HG03460 (cell line): ENCODE measurements at regions not wholly inside any gene's neighbourhood (a gene's known extent, or its start where the extent isn't known, plus 50 kb on each side); places are given as distances from the start of the nearest gene placed in this dataset.
"Not testable (repeated sequence)": the region's sequence is repeated elsewhere in the genome, so short reads cannot be mapped to it uniquely, and the experiment has no call there.

Experiments used
- ATAC-seq: cut with Tn5 transposase; IDR thresholded peaks from one replicate; pipeline ENCODE4 v1.9.1; 2021; ENCODE audit not compliant: unreplicated experiment

DNA sequence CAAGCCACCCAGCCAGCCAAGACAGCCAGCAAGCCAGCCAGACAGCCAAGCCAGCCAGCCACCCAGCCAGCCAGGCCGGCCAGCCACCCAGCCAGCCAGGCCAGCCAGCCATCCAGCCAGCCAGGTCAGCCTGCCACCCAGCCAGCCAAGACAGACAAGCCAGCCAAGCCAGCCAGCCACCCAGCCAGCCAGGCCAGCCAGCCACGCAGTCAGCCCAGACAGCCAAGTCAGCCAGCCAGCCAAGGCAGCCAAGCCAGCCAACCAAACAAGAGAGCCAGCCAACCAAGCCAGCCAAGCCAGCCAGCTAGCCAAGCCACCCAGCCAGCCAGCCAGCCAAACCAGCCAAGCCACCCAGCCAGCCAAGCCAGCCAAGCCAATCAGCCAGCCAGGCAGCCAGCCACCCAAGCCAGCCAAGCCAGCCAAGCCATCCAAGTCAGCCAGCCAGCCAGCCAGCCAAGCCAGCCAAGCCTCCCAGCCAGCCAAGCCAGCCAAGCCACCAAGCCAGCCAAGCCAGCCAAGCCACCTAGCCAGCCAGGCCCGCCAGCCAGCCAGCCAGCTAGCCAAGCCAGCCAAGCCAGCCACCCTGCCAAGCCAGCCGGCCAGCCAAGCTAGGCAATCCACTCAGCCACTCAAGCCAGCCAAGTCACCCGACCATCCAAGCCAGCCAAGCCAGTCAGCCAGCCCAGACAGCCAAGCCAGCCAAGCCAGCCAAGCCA is 1599.9 kb downstream of the RPIA start:
- ATAC-seq = not testable (repeated sequence)

DNA sequence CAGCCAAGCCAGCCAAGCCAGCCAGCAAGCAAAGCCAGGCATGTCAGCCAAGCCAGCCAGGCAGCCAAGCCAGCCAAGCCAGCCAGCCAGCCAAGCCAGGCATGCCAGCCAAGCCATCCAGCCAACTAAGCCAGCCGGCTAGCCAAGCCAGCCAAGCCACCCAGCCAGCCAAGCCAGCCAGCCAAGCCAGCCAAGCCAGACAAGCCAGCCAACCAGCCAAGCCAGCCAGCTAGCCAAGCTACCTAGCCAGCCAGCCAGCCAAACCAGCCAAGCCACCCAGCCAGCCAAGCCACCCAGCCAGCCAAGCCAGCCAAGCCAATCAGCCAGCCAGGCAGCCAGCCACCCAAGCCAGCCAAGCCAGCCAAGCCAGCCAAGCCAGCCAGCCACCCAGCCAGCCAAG is 1600.5 kb downstream of the RPIA start:
- ATAC-seq = not testable (repeated sequence)

- ATAC-seq = not testable (repeated sequence)
Observed at GRCh38 chr2:90292451-90292850, 1601.0 kb downstream of the RPIA start.

GRCh38 chr2:90293224-90293623 is 1601.8 kb downstream of the RPIA start:
- not testable (repeated sequence) for ATAC-seq

- ATAC-seq = not testable (repeated sequence)
Observed at GRCh38 chr2:90293806-90294205, 1602.3 kb downstream of the RPIA start.

GRCh38 chr2:90295036-90295750 is 1603.7 kb downstream of the RPIA start:
- not testable (repeated sequence) for ATAC-seq

DNA sequence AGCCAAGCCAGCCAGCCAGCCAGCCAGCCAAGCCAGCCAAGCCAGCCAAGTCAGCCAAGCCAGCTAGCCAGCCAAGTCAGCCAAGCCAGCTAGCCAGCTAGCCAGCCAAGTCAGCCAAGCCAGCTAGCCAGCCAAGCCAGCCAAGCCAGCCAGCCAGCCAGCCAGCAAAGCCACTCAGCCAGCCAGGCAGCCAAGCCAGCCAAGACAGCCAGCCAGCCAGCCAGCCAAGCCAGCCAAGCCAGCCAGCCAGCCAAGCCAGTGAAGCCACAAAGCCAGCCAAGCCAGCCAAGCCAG is 1605.0 kb downstream of the RPIA start:
- ATAC-seq = not testable (repeated sequence)

GRCh38 chr2:90297701-90298100 is 1606.2 kb downstream of the RPIA start:
- ATAC-seq = not testable (repeated sequence)

DNA sequence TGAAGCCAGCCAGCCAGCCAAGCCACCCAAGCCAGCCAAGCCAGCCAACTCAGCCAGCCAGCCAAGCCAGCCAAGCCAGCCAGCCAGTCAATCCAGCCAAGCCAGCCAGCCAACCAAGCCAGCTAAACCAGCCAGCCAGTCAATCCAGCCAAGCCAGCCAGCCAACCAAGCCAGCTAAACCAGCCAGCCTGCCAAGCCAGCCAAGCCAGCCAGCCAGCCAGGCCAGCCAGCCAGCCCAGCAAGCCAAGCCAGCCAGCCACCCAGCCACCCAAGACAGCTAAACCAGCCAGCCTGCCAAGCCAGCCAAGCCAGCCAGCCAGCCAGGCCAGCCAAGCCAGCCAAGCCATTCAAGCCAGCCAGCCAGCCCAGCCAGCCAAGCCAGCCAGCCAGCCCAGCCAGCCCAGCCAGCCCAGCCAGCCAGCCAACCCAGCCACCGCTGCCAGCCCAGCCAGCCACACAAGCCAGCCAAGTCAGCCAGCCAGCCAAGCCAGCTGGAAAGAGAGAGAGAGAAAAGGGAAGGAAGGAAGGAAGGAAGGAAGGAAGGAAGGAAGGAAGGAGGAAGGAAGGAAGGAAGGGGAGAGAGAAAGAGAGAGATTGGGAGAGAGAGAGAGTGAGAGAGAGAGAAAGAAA is 1606.8 kb downstream of the RPIA start:
- ATAC-seq = not testable (repeated sequence)

DNA sequence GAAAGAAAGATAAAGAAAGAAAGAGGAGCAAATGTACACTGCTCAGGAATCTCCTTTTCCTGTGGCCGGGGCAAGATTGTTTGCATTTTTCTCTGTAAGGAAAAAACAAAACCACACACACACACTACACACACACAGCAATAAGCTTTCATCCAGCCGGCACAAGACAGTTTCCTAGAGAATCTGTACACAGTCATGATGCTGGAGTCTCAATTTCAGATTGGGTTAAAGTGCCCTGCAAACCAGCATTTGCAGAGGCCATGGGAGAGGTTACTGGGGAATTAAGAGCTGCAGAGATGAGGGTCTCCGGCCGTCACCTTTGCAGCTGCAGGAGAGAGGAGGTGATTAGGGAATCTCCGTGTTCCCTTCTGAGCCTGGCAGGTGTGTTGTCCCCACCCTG is 1607.5 kb downstream of the RPIA start:
- not testable (repeated sequence) for ATAC-seq

GRCh38 chr2:90322982-90323381 is 1631.5 kb downstream of the RPIA start:
- not testable (repeated sequence) for ATAC-seq

- not testable (repeated sequence) for ATAC-seq
Observed at GRCh38 chr2:90323612-90324558, 1632.4 kb downstream of the RPIA start.

DNA sequence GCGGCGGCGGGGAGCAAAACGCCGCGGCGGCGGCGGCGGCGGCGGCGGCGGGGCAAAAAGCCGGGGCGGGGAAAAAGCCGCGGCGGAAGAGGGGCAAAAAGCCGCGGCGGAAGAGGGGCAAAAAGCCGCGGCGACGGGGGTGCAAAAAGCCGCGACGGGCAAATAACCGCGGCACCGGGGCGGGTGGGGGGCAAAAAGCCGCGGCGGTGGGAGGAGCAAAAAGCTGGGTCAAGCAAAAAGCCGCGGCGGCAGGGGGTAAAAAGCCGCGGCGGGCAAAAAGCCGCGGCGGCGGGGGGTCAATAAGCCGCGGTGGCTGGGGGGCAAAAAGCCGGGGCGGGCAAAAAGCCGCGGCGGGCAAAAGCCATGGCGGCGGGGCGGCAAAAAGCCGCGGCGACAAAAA is 1633.2 kb downstream of the RPIA start:
- not testable (repeated sequence) for ATAC-seq

- not testable (repeated sequence) for ATAC-seq
Observed at GRCh38 chr2:90325796-90326353, 1634.4 kb downstream of the RPIA start.

GRCh38 chr2:90355546-90355945 is 1664.1 kb downstream of the RPIA start:
- ATAC-seq = not testable (repeated sequence)

- not testable (repeated sequence) for ATAC-seq
Observed at GRCh38 chr2:90359344-90359743, 1667.9 kb downstream of the RPIA start.

DNA sequence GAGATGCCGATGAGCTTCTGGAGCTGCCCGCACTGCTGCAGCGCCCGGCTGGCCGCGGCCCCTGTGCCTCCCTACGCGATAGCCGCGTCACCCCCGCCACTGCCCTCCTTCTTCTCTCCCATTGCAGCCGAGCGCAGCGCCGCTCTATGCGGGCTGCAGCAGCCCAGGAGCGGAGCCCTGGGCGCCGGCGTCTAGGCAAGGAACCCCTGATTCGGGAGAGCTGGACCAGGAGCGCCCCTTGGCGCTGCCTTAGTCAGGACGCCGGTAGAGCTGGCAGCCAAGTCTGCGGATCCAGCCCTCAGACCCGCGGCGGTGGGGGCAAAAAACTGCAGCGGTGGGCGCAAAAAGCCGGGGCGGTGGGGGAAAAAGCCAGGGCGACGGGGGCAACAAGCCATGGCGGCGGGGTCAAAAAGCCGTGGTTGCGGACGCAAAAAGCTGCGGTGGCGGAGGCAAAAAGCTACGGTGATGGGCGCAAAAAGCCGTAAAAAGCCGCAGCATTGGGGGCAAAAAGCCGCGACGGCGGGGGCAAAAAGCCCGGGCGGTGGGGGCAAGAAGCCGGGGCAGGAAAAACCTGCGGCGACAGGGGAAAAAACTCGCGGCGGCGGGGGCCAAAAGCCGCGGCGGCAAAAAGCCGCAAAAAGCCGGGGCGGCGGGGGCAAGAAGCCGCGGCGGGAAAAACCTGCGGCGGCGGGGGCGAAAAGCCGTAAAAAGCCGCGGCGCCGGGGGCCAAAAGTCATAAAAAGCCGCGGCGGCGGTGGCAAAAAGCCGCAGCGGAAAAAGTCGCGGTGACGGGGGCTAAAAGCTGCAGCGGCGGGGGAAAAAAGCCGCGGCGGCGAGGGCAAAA is 1668.6 kb downstream of the RPIA start:
- ATAC-seq = not testable (repeated sequence)

- ATAC-seq = not testable (repeated sequence)
Observed at GRCh38 chr2:90360731-90361035, 1669.2 kb downstream of the RPIA start.
